ENCODE measurements at regions not wholly inside any gene's neighbourhood (a gene's known extent, or its start where the extent isn't known, plus 50 kb on each side); places are given as distances from the start of the nearest gene placed in this dataset.

DNA sequence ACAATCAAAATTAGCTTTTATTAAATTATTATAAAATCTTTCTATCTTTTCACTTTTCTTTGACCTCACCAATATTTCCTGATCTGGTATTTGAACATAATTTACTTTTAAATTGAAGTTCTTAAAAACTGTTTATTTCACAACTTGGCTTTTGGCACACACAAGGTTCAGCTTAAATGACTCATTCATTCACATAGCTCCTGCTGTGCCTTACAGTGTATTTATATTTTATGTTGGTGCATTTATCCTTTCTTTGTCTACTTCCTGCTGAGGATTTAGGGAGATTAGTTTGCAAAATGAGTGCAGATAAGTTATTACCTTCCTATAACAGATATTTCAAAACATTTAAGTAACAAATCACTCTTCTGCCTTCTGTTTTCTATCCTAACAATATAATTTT, 430.6 kb downstream of the DTHD1 start (continued):
- TF ChIP-seq, protein P1, sequence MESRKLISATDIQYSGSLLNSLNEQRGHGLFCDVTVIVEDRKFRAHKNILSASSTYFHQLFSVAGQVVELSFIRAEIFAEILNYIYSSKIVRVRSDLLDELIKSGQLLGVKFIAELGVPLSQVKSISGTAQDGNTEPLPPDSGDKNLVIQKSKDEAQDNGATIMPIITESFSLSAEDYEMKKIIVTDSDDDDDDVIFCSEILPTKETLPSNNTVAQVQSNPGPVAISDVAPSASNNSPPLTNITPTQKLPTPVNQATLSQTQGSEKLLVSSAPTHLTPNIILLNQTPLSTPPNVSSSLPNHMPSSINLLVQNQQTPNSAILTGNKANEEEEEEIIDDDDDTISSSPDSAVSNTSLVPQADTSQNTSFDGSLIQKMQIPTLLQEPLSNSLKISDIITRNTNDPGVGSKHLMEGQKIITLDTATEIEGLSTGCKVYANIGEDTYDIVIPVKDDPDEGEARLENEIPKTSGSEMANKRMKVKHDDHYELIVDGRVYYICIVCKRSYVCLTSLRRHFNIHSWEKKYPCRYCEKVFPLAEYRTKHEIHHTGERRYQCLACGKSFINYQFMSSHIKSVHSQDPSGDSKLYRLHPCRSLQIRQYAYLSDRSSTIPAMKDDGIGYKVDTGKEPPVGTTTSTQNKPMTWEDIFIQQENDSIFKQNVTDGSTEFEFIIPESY (CRISPR knock-in tag; IDR thresholded peaks at IDR 0.05) = no peak
- no peak for TF ChIP-seq ZKSCAN8 (CRISPR knock-in tag; IDR thresholded peaks at IDR 0.05)
- TF ChIP-seq SNIP1 (IDR thresholded peaks at IDR 0.05; ENCODE audit: low read depth) = no peak
- TF ChIP-seq, protein P2, sequence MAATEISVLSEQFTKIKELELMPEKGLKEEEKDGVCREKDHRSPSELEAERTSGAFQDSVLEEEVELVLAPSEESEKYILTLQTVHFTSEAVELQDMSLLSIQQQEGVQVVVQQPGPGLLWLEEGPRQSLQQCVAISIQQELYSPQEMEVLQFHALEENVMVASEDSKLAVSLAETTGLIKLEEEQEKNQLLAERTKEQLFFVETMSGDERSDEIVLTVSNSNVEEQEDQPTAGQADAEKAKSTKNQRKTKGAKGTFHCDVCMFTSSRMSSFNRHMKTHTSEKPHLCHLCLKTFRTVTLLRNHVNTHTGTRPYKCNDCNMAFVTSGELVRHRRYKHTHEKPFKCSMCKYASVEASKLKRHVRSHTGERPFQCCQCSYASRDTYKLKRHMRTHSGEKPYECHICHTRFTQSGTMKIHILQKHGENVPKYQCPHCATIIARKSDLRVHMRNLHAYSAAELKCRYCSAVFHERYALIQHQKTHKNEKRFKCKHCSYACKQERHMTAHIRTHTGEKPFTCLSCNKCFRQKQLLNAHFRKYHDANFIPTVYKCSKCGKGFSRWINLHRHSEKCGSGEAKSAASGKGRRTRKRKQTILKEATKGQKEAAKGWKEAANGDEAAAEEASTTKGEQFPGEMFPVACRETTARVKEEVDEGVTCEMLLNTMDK (IDR thresholded peaks at IDR 0.05; ENCODE audit: borderline replicate concordance, insufficient read depth, low read depth, low read length, poor library complexity, severe bottlenecking) = no peak
- TF ChIP-seq, protein P3, sequence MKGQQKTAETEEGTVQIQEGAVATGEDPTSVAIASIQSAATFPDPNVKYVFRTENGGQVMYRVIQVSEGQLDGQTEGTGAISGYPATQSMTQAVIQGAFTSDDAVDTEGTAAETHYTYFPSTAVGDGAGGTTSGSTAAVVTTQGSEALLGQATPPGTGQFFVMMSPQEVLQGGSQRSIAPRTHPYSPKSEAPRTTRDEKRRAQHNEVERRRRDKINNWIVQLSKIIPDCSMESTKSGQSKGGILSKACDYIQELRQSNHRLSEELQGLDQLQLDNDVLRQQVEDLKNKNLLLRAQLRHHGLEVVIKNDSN (CRISPR knock-in tag; IDR thresholded peaks at IDR 0.05) = no peak
- no peak for TF ChIP-seq CBX1 (IDR thresholded peaks at IDR 0.05; ENCODE audit: low read depth)
- no peak for TF ChIP-seq GTF2F1 (IDR thresholded peaks at IDR 0.05; ENCODE audit: low read depth, low read length)
- TF ChIP-seq BRD9 (IDR thresholded peaks at IDR 0.05; ENCODE audit: low read depth, partially characterized antibody) = no peak
- TF ChIP-seq C11orf30 (IDR thresholded peaks at IDR 0.05; ENCODE audit: low read depth) = no peak
- no peak for TF ChIP-seq RBM14 (IDR thresholded peaks at IDR 0.05; ENCODE audit: borderline replicate concordance, insufficient read depth, low read depth, low read length)
- TF ChIP-seq, protein P4, sequence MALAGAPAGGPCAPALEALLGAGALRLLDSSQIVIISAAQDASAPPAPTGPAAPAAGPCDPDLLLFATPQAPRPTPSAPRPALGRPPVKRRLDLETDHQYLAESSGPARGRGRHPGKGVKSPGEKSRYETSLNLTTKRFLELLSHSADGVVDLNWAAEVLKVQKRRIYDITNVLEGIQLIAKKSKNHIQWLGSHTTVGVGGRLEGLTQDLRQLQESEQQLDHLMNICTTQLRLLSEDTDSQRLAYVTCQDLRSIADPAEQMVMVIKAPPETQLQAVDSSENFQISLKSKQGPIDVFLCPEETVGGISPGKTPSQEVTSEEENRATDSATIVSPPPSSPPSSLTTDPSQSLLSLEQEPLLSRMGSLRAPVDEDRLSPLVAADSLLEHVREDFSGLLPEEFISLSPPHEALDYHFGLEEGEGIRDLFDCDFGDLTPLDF (CRISPR knock-in tag; IDR thresholded peaks at IDR 0.05) = no peak
